Upper lobe of right lung (tissue), 1 donor: ENCODE measurements at regions not wholly inside any gene's neighbourhood (a gene's known extent, or its start where the extent isn't known, plus 50 kb on each side); places are given as distances from the start of the nearest gene placed in this dataset.

Experiments used
- ATAC-seq: fragments of 200-7000 bp; cut with Tn5 transposase; one replicate; pipeline ENCODE4 v1.9.1; 2020; ENCODE audit warnings: mild to moderate bottlenecking, moderate library complexity
- DNase-seq: peaks from one replicate; pipeline ENCODE4 v3.0.0-alpha.2; 2020
- H3K27ac ChIP-seq: fragments of 200-600 bp; one replicate; pipeline ENCODE4 v1.8.0; 2022
- H3K27me3 ChIP-seq: fragments of 200-600 bp; one replicate; pipeline ENCODE4 v1.8.0; 2022; ENCODE audit warnings: mild to moderate bottlenecking
- H3K36me3 ChIP-seq: fragments of 200-600 bp; one replicate; pipeline ENCODE4 v1.8.0; 2022
- H3K4me1 ChIP-seq: fragments of 200-600 bp; one replicate; pipeline ENCODE4 v1.8.0; 2022
- H3K4me3 ChIP-seq: fragments of 200-600 bp; one replicate; pipeline ENCODE4 v1.8.0; 2022; ENCODE audit warnings: mild to moderate bottlenecking
- H3K9me3 ChIP-seq: fragments of 200-600 bp; one replicate; pipeline ENCODE4 v1.8.0; 2022
- intact Hi-C: fragments of 100-400 bp; cut with DNase I; formaldehyde crosslinking; loops from one replicate; pipeline ENCODE4 v1.11.0; 2022
- TF ChIP-seq, protein P1 (sequence below): fragments of 200-600 bp; IDR thresholded peaks from one replicate; pipeline ENCODE4 v1.8.0; 2022; ENCODE audit warnings: antibody characterized with exemption
- donor health status: DM: no; HTN: yes; CAD: no; lungs with severe emphysema.

DNA sequence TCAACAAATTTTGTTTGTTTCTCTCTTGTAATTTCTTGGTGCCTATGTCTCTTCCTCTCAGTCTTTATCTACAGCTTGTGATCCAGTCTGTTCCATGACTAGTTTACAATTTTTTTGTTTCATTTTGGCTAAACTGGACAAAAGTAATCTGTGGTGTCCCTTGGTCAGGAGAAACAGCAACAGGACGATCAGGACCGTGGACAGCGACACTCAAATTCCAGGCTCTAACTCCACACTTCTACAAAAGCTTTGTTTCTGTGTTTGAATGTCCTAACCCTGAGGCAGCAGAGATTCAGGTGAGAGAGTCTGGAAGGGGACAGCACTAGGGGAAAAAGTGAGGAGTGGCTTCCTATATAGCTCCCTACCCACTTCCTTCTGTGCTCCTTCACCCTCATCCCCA, 593.3 kb upstream of the FANCL start:
- DNase-seq (no peak), ATAC-seq (peak; percentile 52)

DNA sequence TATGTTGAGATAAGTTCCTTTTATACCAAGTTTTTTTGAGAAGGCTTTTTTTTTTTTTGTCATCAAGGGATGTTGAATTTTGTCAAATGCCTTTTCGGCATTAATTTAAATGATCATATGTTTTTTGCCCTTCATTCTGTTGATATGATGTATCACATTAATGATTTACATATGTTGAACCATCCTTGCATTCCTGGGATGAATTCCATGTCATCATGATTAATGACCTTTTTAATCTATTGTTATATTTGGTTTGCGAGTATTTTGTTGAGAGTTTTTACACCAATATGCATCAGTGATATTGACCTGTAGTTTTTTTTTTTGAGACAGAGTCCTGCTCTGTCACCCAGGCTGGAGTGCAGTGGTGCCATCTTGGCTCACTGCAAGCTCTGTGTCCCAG, 585.7 kb upstream of the FANCL start:
- Histone ChIP-seq H3K4me3 (no peak overlapping the region), H3K27ac (no peak overlapping the region), H3K27me3 (no peaks in the 10 kb centered on the region), H3K36me3 (no peaks in the 10 kb centered on the region), H3K9me3 (peaks cover 18% of the 10 kb centered on the region), H3K4me1 (no peaks in the 10 kb centered on the region)
- ATAC-seq (no peak), DNase-seq (no peak)
- TF ChIP-seq, protein P1, sequence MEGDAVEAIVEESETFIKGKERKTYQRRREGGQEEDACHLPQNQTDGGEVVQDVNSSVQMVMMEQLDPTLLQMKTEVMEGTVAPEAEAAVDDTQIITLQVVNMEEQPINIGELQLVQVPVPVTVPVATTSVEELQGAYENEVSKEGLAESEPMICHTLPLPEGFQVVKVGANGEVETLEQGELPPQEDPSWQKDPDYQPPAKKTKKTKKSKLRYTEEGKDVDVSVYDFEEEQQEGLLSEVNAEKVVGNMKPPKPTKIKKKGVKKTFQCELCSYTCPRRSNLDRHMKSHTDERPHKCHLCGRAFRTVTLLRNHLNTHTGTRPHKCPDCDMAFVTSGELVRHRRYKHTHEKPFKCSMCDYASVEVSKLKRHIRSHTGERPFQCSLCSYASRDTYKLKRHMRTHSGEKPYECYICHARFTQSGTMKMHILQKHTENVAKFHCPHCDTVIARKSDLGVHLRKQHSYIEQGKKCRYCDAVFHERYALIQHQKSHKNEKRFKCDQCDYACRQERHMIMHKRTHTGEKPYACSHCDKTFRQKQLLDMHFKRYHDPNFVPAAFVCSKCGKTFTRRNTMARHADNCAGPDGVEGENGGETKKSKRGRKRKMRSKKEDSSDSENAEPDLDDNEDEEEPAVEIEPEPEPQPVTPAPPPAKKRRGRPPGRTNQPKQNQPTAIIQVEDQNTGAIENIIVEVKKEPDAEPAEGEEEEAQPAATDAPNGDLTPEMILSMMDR, result no peak
- intact Hi-C loops, result no loop called here

More for the DNA sequence above, 593.3 kb upstream of the FANCL start:
- Histone ChIP-seq H3K4me3 (no peak overlapping the region), H3K4me1 (no peaks in the 10 kb centered on the region), H3K9me3 (no peaks in the 10 kb centered on the region), H3K27me3 (no peaks in the 10 kb centered on the region), H3K36me3 (no peaks in the 10 kb centered on the region), H3K27ac (no peak overlapping the region)
- TF ChIP-seq, protein P1, result no peak
- intact Hi-C loops, result no loop called here

DNA sequence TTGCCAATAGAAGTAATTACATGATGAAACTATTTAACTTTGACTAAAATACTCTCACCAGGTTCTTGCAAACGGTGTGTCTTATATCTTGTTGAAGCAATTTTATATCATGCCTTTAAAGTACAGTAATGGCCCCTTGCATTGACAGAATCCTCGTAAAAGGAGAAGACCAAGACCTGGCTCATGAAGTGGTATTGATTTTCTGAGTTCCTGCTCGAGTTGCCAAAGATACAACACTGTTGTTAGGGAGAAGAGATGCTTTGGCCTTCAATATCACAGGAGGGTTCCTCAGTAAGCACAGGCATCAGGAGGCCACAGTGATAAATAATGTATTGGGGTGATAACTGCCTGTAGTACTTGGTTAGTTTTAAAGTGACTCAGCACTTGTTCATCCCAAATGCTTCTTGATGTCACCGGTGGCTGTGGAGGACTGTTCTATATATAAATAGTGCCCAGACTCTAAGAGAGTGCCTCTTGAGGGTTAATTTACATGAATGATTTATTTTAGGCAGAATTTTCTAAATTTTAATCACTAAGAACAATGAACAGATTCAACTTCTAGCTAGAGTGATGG, 571.7 kb upstream of the FANCL start:
- DNase-seq, result no peak
- no peak for ATAC-seq
- no peaks in the 10 kb centered on the region for H3K4me1 ChIP-seq
- H3K27me3 ChIP-seq, result no peaks in the 10 kb centered on the region
- no peaks in the 10 kb centered on the region for H3K36me3 ChIP-seq
- H3K4me3 ChIP-seq, result no peak overlapping the region
- intact Hi-C loops, result no loop called here
- H3K27ac ChIP-seq, result no peak overlapping the region
- H3K9me3 ChIP-seq, result no peaks in the 10 kb centered on the region
- TF ChIP-seq, protein P1, result no peak

DNA sequence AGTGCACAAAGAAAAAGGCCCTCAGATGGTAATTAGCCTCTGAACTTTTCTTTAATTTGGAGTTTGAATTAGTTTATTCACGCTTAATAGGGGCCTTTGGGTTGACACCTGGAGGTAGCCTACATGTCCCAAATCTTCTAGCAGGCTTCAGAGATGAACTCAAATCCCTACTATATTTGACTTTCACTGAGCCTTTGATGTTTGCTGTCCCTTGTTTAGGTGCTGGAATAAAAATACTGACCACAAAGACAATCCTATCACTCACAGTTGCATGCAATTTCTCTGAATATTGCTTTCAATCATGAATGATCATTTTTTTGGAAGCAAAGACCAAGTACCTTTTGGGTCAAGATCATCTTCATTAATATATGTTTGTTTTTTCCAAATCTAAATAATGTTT, 564.0 kb upstream of the FANCL start:
- DNase-seq (no peak), ATAC-seq (no peak)
- H3K4me3 ChIP-seq, result no peak overlapping the region
- H3K27me3 ChIP-seq, result no peaks in the 10 kb centered on the region
- no peaks in the 10 kb centered on the region for H3K9me3 ChIP-seq
- intact Hi-C loops, result no loop called here
- TF ChIP-seq, protein P1, result no peak
- no peaks in the 10 kb centered on the region for H3K4me1 ChIP-seq
- no peak overlapping the region for H3K27ac ChIP-seq
- no peaks in the 10 kb centered on the region for H3K36me3 ChIP-seq

DNA sequence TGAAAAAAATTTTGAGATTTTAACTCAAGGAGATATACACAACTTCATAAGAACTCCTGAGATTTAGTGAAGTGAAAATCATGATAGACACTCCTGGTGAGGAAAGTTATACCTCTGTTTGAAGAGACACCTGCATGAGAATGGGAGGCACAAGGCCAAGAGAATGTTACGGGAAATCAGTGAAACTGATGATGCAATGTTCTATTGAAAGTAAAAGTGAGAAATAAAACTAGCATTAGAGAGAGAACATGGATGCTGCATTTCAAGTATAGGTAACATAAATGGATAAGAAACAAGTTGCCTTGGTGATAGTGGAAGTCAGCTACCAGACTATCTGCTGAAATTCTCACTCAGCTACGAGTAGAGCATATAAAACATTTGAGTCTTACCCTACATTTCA, 562.1 kb upstream of the FANCL start:
- Histone ChIP-seq H3K27ac (no peak overlapping the region), H3K4me1 (no peaks in the 10 kb centered on the region), H3K36me3 (no peaks in the 10 kb centered on the region), H3K9me3 (no peaks in the 10 kb centered on the region), H3K4me3 (no peak overlapping the region), H3K27me3 (no peaks in the 10 kb centered on the region)
- intact Hi-C loops, result no loop called here
- no peak for ATAC-seq
- DNase-seq, result no peak
- TF ChIP-seq, protein P1, result no peak

DNA sequence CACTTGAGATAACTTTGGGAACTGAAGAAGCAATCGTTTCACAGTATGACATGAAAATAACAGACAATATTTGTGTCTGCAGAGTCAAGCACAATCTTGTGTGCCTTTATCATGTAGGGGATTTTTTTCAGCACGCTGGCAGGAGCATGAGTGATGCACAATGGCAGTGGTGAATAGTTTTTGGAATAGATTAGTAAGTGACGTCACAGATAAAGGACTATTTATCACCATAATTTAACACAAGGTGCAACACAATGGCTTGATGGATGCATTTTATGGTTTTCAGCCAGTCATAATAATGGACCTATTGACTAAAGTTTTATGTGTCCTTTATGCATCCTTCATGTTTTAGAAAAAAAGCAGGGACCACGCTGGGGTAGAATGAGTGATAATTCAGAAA, 559.8 kb upstream of the FANCL start:
- no peak overlapping the region for H3K27ac ChIP-seq
- TF ChIP-seq, protein P1, result no peak
- no peaks in the 10 kb centered on the region for H3K36me3 ChIP-seq
- no peak for DNase-seq
- H3K27me3 ChIP-seq, result peaks cover 3% of the 10 kb centered on the region
- intact Hi-C loops, result no loop called here
- no peaks in the 10 kb centered on the region for H3K9me3 ChIP-seq
- no peak for ATAC-seq
- H3K4me1 ChIP-seq, result no peaks in the 10 kb centered on the region
- H3K4me3 ChIP-seq, result no peak overlapping the region
